HG02981 (cell line): ENCODE measurements at regions not wholly inside any gene's neighbourhood (a gene's known extent, or its start where the extent isn't known, plus 50 kb on each side); places are given as distances from the start of the nearest gene placed in this dataset.
"Not testable (repeated sequence)": the region's sequence is repeated elsewhere in the genome, so short reads cannot be mapped to it uniquely, and the experiment has no call there.

ENCODE experiments used
- ATAC-seq: cut with Tn5 transposase; IDR thresholded peaks from one replicate; pipeline ENCODE4 v1.9.1; 2021; ENCODE audit warnings: mild to moderate bottlenecking, moderate library complexity; ENCODE audit not compliant: unreplicated experiment

GRCh38 chr13:44147233-44147632 lies 226.4 kb upstream of the SERP2 start:
- no peak for ATAC-seq

DNA sequence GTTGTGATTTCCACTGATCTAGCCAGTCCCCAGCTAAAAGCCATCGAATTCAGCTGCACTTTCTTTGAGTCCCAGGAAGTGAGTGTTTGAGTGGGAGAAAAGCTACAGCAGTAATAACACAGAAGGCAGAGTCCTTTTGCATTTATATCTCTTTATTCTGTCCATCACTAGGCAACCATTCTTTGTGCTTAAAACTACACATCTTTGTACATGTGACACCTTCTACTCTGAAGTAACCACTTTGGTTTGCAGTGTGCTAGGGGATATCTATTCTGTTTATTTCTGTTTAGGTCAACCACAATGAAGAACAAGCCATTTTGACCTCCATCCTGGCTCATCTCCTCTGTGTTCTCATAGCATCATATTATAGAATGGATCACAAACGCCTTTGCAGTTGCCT lies 226.0 kb upstream of the SERP2 start:
- ATAC-seq: no peak

DNA sequence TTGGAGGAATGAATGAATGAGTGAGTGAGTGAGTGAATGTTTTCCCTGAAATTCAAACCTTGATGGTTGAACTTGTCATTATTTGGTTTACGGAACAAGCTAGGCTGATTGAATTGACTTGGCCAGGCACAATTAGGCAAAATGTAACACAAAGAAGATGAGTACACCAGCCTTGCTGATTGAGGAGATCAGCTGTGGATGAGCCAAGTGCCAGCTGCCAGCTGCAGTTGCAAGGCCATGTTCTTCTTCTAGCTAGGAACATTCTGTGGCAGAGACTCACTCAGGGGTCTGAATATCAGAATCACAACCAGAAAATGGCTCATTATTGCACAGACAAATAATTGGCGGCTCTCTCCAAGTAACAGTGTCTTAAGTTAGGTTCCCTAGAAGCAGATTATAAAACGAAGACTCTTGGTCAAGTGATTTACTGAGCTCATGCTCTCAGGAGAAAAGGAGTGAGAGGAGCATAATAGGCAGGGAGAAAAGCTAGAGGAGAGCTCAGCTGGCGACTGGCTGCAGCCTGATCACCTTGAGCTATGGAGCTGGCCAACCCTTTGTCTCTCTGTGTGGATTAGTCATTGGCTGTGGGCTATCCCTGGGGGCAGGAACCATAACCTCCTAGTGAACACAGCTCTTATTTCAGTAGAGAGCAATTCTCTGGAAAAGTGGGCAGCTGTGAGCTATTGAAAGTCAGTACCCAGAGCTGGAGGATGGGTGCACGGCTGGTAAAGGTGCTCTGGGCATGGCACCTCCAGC lies 225.3 kb upstream of the SERP2 start:
- ATAC-seq: no peak

GRCh38 chr13:44149231-44149630 lies 224.4 kb upstream of the SERP2 start:
- ATAC-seq: not testable (repeated sequence)

DNA sequence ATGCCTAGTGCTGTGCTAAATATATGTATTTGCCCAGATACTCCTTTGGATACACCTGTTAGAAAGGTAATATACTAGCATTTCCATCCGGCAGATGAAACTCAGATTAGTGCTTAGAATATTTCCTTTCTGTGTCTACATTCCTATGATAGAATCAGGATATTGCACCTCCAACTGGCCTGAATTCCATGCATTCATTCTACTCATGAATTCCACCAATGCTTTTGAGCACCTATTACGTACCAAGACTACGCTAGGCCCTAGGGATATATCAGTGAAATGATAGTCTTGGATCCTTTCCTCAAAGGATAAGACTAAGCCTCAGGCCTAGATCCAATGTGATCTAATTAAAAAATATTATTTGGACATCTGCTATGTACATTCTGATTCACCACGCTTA lies 223.8 kb upstream of the SERP2 start:
- ATAC-seq: no peak

DNA sequence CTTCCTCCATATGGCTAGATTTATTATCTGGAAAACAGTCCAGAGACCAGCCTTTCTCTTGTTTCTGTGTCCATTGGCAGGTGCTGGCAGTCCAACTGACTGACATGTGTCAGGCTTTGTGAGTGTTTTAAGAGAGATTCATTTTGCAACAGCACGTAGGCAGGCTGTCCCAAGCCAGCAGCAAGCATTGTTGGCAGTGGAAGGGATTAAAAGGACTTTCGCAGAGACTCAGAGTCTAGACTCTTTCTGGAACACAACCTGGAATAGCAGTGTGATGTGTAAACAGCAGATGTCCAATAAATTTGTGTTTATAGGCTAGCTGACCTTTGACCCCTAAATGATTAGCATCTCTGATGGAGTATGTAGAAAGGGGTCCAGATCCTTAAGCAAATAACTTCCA lies 222.2 kb upstream of the SERP2 start:
- no peak for ATAC-seq

DNA sequence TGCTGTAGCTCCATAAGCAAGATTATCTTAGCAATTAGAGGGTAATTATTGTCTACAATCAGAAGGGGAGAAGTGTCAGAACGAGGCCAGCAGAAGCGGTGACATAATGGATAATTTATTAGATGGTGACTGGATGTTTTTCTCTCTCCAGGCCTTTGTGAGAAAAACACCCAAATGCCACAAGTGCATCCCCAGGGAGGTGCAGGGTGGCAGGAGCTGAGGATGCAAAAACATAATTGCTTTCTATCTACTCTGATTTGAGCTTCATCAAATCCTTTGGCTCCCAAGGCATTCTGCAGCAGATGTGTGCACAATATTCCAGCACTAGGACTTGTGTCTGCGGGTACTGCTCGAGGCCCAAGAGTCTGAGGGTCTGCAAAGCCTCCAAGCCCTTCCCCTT lies 220.1 kb upstream of the SERP2 start:
- ATAC-seq: no peak

GRCh38 chr13:44155422-44156293 lies 218.0 kb upstream of the SERP2 start:
- ATAC-seq: no peak

DNA sequence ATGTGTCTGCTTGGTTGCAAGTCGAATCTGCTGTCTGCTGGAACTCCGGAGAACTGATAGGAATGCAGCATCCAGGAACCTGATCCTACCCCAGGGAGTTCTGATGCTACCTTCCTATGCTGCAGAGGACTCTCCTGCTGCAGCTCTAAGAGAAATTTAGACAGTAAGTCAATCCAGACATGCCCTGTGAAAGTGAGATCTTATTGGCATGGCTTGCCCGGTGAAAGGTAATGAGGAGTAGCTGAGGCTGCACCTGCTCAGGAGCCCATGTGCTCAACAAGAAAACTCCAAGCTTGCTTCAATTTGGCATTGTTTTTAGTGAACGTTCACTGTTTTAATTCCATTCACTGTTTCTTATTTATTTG lies 217.3 kb upstream of the SERP2 start:
- ATAC-seq: no peak

DNA sequence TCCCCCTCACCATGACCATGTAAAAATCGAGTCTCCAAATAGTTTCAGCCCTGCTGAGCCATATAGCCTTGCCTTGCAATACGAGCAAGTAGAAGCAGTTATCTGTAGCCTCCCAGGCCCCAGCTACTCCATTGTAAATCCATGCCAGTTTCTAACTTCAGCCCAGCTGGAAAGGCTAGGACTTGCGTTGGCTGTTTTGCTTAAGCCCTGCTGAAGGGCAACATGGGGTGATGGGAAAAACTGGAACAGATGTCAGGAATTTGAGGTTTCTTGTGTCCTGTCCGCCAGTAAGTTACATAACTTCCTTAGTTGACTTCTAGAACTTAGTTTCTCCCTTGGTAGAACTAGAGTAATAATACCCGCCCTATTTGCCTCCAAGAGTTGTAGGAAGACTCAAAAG lies 216.0 kb upstream of the SERP2 start:
- no peak for ATAC-seq

GRCh38 chr13:44158098-44158521 lies 215.5 kb upstream of the SERP2 start:
- no peak for ATAC-seq

DNA sequence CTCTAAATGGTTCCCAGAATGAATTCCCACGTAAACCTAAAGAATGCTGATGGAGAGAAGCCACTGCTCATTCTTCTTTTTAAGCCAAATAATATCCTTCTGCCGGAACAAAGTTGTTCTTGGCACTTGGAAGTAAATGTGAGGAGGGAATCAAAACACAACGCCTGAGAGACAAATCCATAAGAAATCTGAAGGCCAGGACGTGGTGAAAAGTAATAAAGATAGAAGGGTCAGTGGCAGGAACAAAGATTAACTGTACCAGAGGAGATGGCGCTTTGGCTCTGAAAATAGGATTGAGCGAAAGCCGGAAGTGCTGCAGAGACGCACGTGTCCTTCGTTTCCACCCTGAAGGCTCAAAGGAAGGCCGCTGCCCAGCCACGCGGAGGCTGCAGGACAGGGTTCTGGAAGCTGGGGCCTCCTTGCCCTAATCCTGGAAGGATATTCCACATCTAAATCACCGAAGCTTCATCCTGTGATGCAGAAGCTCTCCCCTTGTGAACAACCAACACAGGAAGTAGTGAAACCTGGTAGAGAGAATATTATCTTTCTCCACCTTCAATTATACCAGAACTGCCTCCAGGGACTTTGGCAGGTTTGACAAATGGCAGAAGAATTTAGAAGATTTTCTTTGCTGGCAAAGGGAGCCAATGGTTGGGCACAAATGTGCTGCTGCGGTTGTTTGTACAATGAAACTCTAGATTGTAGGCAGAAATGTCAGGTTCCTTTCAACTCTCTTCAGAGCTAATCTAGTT lies 214.6 kb upstream of the SERP2 start:
- ATAC-seq: no peak

- no peak for ATAC-seq
These were observed 213.9 kb upstream of the SERP2 start for GRCh38 chr13:44159633-44160279.

GRCh38 chr13:44160591-44161191 lies 212.9 kb upstream of the SERP2 start:
- ATAC-seq: no peak

- ATAC-seq: no peak
These were observed 210.5 kb upstream of the SERP2 start for GRCh38 chr13:44163108-44163507.

- no peak for ATAC-seq
These were observed 208.3 kb upstream of the SERP2 start for GRCh38 chr13:44165221-44165888.

DNA sequence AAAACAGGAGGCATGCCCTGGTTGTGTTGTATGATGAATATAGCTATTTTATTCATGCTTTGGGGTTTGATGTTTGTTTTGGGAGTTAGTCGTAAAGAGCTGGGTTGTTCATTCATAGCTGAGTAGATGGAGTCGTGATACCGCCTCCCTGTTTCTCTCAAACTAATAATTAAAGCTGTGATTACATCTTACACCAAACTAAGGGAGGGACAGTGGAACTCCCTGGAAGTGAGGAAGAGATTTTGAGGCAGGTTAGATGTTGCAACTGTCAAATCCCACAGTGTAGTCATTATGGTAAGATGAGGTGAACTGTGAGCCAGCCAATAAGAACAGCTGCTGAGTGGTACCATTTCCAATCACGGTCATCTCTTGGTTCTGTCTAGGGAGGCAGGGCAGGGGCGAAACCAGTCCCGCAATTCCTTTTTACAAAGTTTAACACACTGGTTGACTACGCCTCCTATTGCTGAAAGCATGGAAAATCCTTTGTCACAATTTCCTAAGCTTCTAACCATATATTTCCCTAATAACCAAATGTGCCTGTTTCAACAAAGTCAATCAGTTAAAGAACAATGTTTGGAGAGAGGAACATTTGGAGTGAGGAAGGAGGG lies 207.6 kb upstream of the SERP2 start:
- ATAC-seq: no peak

DNA sequence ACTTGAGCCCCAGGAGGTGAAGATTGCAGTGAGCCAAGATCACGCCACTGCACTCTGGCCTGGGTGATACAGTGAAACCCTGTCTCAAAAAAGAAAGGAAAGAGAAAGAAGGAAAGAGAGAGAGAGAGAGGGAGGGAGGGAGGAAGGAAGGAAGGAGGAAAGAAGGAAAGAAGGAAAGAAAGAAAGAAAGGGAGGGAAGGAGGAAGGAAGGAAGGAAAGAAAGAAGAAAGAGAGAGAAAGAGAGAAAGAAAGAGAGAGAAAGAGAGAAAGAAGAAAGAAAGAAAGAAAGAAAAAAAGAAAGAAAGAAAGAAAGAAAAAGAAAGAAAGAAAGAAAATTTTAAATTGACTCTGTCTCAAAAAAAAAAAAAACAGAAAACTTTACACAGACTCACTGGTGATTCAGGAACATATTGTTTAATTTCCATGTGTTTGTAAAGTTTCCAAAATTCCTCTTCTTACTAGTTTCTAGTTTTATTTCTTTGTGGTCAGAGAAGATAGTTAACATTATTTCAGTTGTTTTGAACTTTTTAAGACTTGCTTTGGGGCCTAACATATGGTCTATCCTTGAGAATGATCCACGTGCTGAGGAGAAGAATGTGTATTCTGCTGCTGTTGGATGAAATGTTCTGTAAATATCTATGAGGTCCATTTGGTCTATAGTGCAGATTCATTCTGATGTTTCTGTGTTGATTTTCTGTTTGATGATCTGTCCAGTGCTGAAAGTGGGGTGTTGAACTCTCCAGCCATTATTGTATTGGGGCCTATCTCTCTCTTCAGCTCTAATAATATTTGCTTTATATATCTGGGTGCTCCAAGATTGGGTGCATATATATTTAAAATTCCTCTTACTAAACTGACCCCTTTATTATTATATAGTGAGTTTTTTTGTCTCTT lies 204.4 kb upstream of the SERP2 start:
- no peak for ATAC-seq

DNA sequence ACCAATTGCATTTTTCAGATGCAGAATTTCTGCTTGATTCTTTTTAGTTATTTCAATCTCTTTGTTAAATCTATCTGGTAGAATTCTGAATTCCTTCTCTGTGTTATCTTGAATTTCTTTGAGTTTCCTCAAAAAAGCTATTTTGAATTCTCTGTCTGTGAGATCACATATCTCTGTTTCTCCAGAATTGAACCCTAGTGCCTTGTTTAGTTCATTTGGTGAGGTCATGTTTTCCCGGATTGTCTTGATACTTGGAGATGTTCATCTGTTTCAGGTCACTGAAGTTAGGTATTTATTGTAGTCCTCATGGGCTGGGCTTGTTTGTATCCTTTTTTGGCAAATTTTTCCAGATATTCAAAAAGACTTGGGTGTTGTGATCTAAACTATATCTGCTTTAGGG lies 202.9 kb upstream of the SERP2 start:
- ATAC-seq: no peak
